WTC11 (cell line): ENCODE measurements at regions not wholly inside any gene's neighbourhood (a gene's known extent, or its start where the extent isn't known, plus 50 kb on each side); places are given as distances from the start of the nearest gene placed in this dataset.

Source experiments
- ATAC-seq: fragments of 200-7000 bp; cut with Tn5 transposase; 2 replicates; pipeline ENCODE4 v1.10.0; 2021; ENCODE audit warnings: mild to moderate bottlenecking, moderate library complexity
- CTCF ChIA-PET: fragments of 300-600 bp; sonication (Branson Sonifier 250); formaldehyde crosslinking; loops from one replicate; lab custom pipeline; 2021; ENCODE audit warnings: antibody characterized with exemption; lab: Charles Lee
- POLR2A ChIA-PET: fragments of 350-600 bp; sonication (Branson Sonifier 250); formaldehyde crosslinking; loops from one replicate; lab custom pipeline; 2021; ENCODE audit warnings: antibody characterized with exemption; lab: Charles Lee
- DNase-seq: peaks from one replicate; pipeline ENCODE4 v3.0.0; 2021; ENCODE audit warnings: low spot score
- H3K27ac Mint-ChIP-seq: 2 replicates; pipeline ENCODE4 v1.8.0; 2021; ENCODE audit warnings: mixed read lengths
- H3K27me3 Mint-ChIP-seq: 2 replicates; pipeline ENCODE4 v1.8.0; 2021; ENCODE audit warnings: low read depth, mild to moderate bottlenecking, moderate library complexity, mixed read lengths
- H3K36me3 Mint-ChIP-seq: 2 replicates; pipeline ENCODE4 v1.8.0; 2021; ENCODE audit warnings: mixed read lengths
- H3K4me1 Mint-ChIP-seq: 2 replicates; pipeline ENCODE4 v1.8.0; 2022; ENCODE audit warnings: mixed read lengths
- H3K4me3 Mint-ChIP-seq: 2 replicates; pipeline ENCODE4 v1.8.0; 2021; ENCODE audit warnings: mild to moderate bottlenecking, moderate library complexity, mixed read lengths
- H3K9me3 Mint-ChIP-seq: 2 replicates; pipeline ENCODE4 v1.8.0; 2021; ENCODE audit warnings: mixed read lengths
- ATF1 ChIP-seq: sonication (generic); formaldehyde crosslinking; IDR thresholded peaks from 2 replicates; pipeline ENCODE4 v1.8.1; 2023; ENCODE audit warnings: mild to moderate bottlenecking, moderate library complexity, missing genetic modification reagents
- ELF4 ChIP-seq: sonication (generic); formaldehyde crosslinking; IDR thresholded peaks from 2 replicates; pipeline ENCODE4 v1.8.1; 2022; ENCODE audit warnings: low read depth, mild to moderate bottlenecking, moderate library complexity, missing genetic modification reagents
- FOXJ3 ChIP-seq: sonication (generic); formaldehyde crosslinking; IDR thresholded peaks from 2 replicates; pipeline ENCODE4 v1.9.0; 2021; ENCODE audit warnings: missing genetic modification reagents, mild to moderate bottlenecking, borderline replicate concordance
- FOXK1 ChIP-seq: sonication (generic); formaldehyde crosslinking; IDR thresholded peaks from 2 replicates; pipeline ENCODE4 v1.8.0; 2022; ENCODE audit warnings: mild to moderate bottlenecking, moderate library complexity, missing genetic modification reagents
- GRHL2 ChIP-seq: fragments of 250-450 bp; sonication (Bioruptor Pico); IDR thresholded peaks from 2 replicates; pipeline ENCODE4 v1.8.0; 2022; ENCODE audit warnings: mild to moderate bottlenecking, moderate library complexity; ENCODE audit not compliant: insufficient replicate concordance, severe bottlenecking
- MYBL2 ChIP-seq: sonication (generic); formaldehyde crosslinking; IDR thresholded peaks from 2 replicates; pipeline ENCODE4 v1.8.1; 2023; ENCODE audit warnings: mild to moderate bottlenecking, moderate library complexity, missing genetic modification reagents
- NR3C1 ChIP-seq: sonication (generic); formaldehyde crosslinking; conservative IDR thresholded peaks from 2 replicates; pipeline ENCODE4 v1.8.1; 2023; ENCODE audit warnings: low read depth, mild to moderate bottlenecking, missing genetic modification reagents
- OVOL2 ChIP-seq: fragments of 250-450 bp; sonication (Bioruptor Pico); IDR thresholded peaks from 2 replicates; pipeline ENCODE4 v1.9.0; 2021; ENCODE audit warnings: mild to moderate bottlenecking, borderline replicate concordance
- RELA ChIP-seq: sonication (generic); formaldehyde crosslinking; IDR thresholded peaks from 2 replicates; pipeline ENCODE4 v1.8.1; 2022; ENCODE audit warnings: missing genetic modification reagents, mild to moderate bottlenecking, borderline replicate concordance
- TCF7 ChIP-seq: sonication (generic); formaldehyde crosslinking; IDR thresholded peaks from 2 replicates; pipeline ENCODE4 v1.8.0; 2022; ENCODE audit warnings: mild to moderate bottlenecking, low read depth, missing genetic modification reagents, moderate library complexity
- ZNF219 ChIP-seq: sonication (generic); formaldehyde crosslinking; IDR thresholded peaks from 2 replicates; pipeline ENCODE4 v1.8.0; 2023; ENCODE audit warnings: missing genetic modification reagents, mild to moderate bottlenecking, borderline replicate concordance
- ZNF396 ChIP-seq: fragments of 250-450 bp; sonication (Bioruptor Pico); IDR thresholded peaks from 2 replicates; pipeline ENCODE4 v1.8.0; 2021; ENCODE audit warnings: mild to moderate bottlenecking, moderate library complexity, borderline replicate concordance
- ZNF416 ChIP-seq: fragments of 250-450 bp; sonication (Bioruptor Pico); IDR thresholded peaks from 2 replicates; pipeline ENCODE4 v1.9.0; 2021; ENCODE audit warnings: mild to moderate bottlenecking, inconsistent platforms
- ZNF671 ChIP-seq: fragments of 250-450 bp; sonication (Bioruptor Pico); IDR thresholded peaks from 2 replicates; pipeline ENCODE4 v1.8.0; 2021; ENCODE audit warnings: mild to moderate bottlenecking
- TF ChIP-seq, protein P1 (sequence below): sonication (generic); formaldehyde crosslinking; IDR thresholded peaks from 2 replicates; pipeline ENCODE4 v1.8.1; 2023; ENCODE audit warnings: mild to moderate bottlenecking, missing genetic modification reagents, moderate library complexity
- TF ChIP-seq, protein P2 (sequence below): fragments of 250-450 bp; sonication (Bioruptor Pico); IDR thresholded peaks from 2 replicates; pipeline ENCODE4 v1.9.0; 2021; ENCODE audit warnings: mild to moderate bottlenecking, borderline replicate concordance
- TF ChIP-seq, protein P3 (sequence below): sonication (generic); formaldehyde crosslinking; IDR thresholded peaks from 2 replicates; pipeline ENCODE4 v1.8.0; 2022; ENCODE audit warnings: mild to moderate bottlenecking, missing genetic modification reagents
- TF ChIP-seq, protein P4 (sequence below): sonication (generic); formaldehyde crosslinking; conservative IDR thresholded peaks from 2 replicates; pipeline ENCODE4 v1.8.1; 2022; ENCODE audit warnings: mild to moderate bottlenecking, missing genetic modification reagents
- TF ChIP-seq, protein P5 (sequence below): sonication (generic); formaldehyde crosslinking; IDR thresholded peaks from 2 replicates; pipeline ENCODE4 v1.8.1; 2022; ENCODE audit warnings: mild to moderate bottlenecking, moderate library complexity, missing genetic modification reagents
- TF ChIP-seq, protein P6 (sequence below): sonication (generic); formaldehyde crosslinking; conservative IDR thresholded peaks from 2 replicates; pipeline ENCODE4 v1.8.1; 2023; ENCODE audit warnings: mild to moderate bottlenecking, low read depth, missing genetic modification reagents, moderate library complexity

DNA sequence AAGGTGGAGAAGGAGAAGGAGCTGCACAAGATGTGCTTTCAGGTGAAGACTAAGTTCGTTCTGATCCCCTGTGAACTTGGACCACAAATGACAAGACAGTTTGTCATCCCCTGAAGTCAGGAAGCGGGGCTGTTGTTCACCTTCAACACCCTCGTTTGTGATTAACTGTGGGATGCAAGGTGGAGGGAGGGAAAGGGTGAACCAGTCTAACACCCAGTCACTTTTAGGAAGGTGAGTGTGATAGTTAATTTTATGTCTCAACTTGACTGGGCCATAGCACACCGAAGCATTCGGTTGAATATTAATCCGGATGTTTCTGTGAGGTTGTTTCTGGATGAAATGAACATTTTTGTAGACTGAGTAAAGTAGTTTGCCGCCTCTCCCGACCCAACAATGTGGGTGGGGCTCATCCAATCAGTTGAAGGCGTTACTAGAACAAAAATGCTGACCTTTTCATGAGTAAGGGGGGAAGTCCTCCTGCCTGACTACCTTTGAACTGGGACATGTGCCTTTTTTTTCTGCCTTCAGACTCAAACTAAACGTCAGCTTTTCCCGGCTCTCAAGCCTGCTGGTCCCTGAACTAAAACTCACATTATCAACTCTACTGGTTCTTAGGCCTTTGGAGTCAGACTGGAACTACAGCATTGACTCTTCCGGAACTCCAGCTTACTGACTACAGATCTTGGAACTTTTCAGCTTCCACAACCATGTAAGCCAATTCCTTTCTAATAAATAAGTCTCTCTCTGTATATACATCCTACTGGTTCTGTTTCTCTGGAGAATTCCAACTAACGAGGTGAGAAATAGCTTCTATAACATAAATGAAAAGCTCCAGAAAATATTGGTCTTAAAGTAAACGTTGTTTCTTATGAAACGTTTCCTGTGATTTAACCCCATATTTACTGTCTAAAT, 264.0 kb upstream of the SLITRK3 start:
- TF ChIP-seq ELF4 (CRISPR knock-in tag): no peak
- TF ChIP-seq, protein P1, sequence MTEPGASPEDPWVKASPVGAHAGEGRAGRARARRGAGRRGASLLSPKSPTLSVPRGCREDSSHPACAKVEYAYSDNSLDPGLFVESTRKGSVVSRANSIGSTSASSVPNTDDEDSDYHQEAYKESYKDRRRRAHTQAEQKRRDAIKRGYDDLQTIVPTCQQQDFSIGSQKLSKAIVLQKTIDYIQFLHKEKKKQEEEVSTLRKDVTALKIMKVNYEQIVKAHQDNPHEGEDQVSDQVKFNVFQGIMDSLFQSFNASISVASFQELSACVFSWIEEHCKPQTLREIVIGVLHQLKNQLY (CRISPR knock-in tag): no peak
- TF ChIP-seq, protein P2, sequence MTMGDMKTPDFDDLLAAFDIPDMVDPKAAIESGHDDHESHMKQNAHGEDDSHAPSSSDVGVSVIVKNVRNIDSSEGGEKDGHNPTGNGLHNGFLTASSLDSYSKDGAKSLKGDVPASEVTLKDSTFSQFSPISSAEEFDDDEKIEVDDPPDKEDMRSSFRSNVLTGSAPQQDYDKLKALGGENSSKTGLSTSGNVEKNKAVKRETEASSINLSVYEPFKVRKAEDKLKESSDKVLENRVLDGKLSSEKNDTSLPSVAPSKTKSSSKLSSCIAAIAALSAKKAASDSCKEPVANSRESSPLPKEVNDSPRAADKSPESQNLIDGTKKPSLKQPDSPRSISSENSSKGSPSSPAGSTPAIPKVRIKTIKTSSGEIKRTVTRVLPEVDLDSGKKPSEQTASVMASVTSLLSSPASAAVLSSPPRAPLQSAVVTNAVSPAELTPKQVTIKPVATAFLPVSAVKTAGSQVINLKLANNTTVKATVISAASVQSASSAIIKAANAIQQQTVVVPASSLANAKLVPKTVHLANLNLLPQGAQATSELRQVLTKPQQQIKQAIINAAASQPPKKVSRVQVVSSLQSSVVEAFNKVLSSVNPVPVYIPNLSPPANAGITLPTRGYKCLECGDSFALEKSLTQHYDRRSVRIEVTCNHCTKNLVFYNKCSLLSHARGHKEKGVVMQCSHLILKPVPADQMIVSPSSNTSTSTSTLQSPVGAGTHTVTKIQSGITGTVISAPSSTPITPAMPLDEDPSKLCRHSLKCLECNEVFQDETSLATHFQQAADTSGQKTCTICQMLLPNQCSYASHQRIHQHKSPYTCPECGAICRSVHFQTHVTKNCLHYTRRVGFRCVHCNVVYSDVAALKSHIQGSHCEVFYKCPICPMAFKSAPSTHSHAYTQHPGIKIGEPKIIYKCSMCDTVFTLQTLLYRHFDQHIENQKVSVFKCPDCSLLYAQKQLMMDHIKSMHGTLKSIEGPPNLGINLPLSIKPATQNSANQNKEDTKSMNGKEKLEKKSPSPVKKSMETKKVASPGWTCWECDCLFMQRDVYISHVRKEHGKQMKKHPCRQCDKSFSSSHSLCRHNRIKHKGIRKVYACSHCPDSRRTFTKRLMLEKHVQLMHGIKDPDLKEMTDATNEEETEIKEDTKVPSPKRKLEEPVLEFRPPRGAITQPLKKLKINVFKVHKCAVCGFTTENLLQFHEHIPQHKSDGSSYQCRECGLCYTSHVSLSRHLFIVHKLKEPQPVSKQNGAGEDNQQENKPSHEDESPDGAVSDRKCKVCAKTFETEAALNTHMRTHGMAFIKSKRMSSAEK: no peak
- no peak for TF ChIP-seq RELA (CRISPR knock-in tag)
- TF ChIP-seq FOXJ3 (CRISPR knock-in tag): no peak
- TF ChIP-seq GRHL2 (CRISPR knock-in tag): no peak
- no peak for TF ChIP-seq ZNF416 (CRISPR knock-in tag)
- no peak for TF ChIP-seq ZNF396 (CRISPR knock-in tag)
- no peak for TF ChIP-seq ZNF671 (CRISPR knock-in tag)
- no peak for TF ChIP-seq TCF7 (CRISPR knock-in tag)
- no peak for TF ChIP-seq ZNF219 (CRISPR knock-in tag)
- TF ChIP-seq, protein P3, sequence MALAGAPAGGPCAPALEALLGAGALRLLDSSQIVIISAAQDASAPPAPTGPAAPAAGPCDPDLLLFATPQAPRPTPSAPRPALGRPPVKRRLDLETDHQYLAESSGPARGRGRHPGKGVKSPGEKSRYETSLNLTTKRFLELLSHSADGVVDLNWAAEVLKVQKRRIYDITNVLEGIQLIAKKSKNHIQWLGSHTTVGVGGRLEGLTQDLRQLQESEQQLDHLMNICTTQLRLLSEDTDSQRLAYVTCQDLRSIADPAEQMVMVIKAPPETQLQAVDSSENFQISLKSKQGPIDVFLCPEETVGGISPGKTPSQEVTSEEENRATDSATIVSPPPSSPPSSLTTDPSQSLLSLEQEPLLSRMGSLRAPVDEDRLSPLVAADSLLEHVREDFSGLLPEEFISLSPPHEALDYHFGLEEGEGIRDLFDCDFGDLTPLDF (CRISPR knock-in tag): no peak
- TF ChIP-seq ATF1: no peak
- TF ChIP-seq, protein P4, sequence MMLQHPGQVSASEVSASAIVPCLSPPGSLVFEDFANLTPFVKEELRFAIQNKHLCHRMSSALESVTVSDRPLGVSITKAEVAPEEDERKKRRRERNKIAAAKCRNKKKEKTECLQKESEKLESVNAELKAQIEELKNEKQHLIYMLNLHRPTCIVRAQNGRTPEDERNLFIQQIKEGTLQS: no peak
- TF ChIP-seq, protein P5, sequence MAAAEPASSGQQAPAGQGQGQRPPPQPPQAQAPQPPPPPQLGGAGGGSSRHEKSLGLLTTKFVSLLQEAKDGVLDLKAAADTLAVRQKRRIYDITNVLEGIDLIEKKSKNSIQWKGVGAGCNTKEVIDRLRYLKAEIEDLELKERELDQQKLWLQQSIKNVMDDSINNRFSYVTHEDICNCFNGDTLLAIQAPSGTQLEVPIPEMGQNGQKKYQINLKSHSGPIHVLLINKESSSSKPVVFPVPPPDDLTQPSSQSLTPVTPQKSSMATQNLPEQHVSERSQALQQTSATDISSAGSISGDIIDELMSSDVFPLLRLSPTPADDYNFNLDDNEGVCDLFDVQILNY (CRISPR knock-in tag): no peak
- TF ChIP-seq MYBL2 (CRISPR knock-in tag): no peak
- no peak for TF ChIP-seq NR3C1 (CRISPR knock-in tag)
- TF ChIP-seq OVOL2 (CRISPR knock-in tag): no peak
- TF ChIP-seq, protein P6, sequence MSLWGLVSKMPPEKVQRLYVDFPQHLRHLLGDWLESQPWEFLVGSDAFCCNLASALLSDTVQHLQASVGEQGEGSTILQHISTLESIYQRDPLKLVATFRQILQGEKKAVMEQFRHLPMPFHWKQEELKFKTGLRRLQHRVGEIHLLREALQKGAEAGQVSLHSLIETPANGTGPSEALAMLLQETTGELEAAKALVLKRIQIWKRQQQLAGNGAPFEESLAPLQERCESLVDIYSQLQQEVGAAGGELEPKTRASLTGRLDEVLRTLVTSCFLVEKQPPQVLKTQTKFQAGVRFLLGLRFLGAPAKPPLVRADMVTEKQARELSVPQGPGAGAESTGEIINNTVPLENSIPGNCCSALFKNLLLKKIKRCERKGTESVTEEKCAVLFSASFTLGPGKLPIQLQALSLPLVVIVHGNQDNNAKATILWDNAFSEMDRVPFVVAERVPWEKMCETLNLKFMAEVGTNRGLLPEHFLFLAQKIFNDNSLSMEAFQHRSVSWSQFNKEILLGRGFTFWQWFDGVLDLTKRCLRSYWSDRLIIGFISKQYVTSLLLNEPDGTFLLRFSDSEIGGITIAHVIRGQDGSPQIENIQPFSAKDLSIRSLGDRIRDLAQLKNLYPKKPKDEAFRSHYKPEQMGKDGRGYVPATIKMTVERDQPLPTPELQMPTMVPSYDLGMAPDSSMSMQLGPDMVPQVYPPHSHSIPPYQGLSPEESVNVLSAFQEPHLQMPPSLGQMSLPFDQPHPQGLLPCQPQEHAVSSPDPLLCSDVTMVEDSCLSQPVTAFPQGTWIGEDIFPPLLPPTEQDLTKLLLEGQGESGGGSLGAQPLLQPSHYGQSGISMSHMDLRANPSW (CRISPR knock-in tag): no peak
- no peak for TF ChIP-seq FOXK1 (CRISPR knock-in tag)
- TF ChIP-seq, all 79 proteins: peak for 0
- no peaks in the 10 kb centered on the region for H3K27me3 Mint-ChIP-seq
- ATAC-seq (no peak), DNase-seq (no peak)
- ChIA-PET CTCF (no interaction called here), POLR2A (no interaction called here)
- no peak overlapping the region for H3K27ac Mint-ChIP-seq
- no peaks in the 10 kb centered on the region for H3K4me1 Mint-ChIP-seq
- no peaks in the 10 kb centered on the region for H3K36me3 Mint-ChIP-seq
- no peak overlapping the region for H3K4me3 Mint-ChIP-seq
- H3K9me3 Mint-ChIP-seq: no peaks in the 10 kb centered on the region; the same call in 1 of the 2 replicates
